OCI-LY7 (cell line): ENCODE measurements at regions not wholly inside any gene's neighbourhood (a gene's known extent, or its start where the extent isn't known, plus 50 kb on each side); places are given as distances from the start of the nearest gene placed in this dataset.

ENCODE experiments used
- CTCF ChIP-seq: fragments of 200-600 bp; sonication (generic); conservative IDR thresholded peaks from 2 replicates; pipeline ENCODE4 v1.5.1; 2014; ENCODE audit warnings: mild to moderate bottlenecking, antibody characterized with exemption, low read length, moderate library complexity, mixed read lengths
- EZH2phosphoT487 ChIP-seq: fragments of 200-600 bp; sonication (generic); IDR thresholded peaks from 2 replicates; pipeline ENCODE4 v1.6.1; 2018; ENCODE audit warnings: low read depth, borderline replicate concordance, mild to moderate bottlenecking, mixed run types, antibody characterized with exemption, low read length, moderate library complexity, mixed read lengths

DNA sequence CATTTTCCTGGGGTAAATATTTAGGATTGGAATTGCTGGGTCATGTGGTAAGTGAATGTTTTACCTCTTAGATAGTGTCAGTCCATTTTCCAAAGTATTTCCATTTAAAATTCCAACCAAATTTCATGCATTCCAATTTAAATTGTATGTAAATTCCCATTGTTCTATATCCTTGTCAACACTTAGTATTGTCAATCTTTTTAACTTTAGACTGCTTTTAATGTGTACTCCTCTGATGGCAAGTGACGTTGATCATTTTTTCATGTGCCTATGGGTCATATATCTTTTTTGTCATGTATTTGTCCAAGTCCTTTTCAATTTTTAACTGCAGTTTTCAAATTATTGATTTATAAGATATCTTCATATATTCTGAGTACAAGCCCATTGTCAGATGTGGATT, 80.8 kb upstream of the FAM20C start:
- TF ChIP-seq EZH2phosphoT487 (no peak), CTCF (no peak)
